CD14-positive monocyte (primary cell): ENCODE measurements at regions not wholly inside any gene's neighbourhood (a gene's known extent, or its start where the extent isn't known, plus 50 kb on each side); places are given as distances from the start of the nearest gene placed in this dataset.

Experiments
- DNase-seq, 3 donors: peaks; one replicate each; pipeline ENCODE4 v3.0.0-alpha.2; 2011 to 2022
- H2AFZ ChIP-seq: 2 replicates; pipeline ENCODE4 v1.6.0; 2012; ENCODE audit warnings: mild to moderate bottlenecking, low read depth, low read length, inconsistent platforms; ENCODE audit not compliant: insufficient read depth, poor library complexity, severe bottlenecking
- H3K27ac ChIP-seq, 2 donors: 1 replicate in 1 of 2; 2 replicates in 1 of 2; pipeline ENCODE4 v1.5.1; 2012 to 2013; ENCODE audit warnings: low read length in 2 of 2, control low read depth in 1 of 2, inconsistent platforms in 1 of 2, low read depth in 1 of 2, mild to moderate bottlenecking in 1 of 2
- H3K27me3 ChIP-seq, 2 donors: one replicate each; pipeline versions ENCODE4 v1.6.0 to v1.6.1; 2011 to 2013; ENCODE audit warnings: low read length in 2 of 2; ENCODE audit not compliant: control insufficient read depth in 2 of 2, insufficient read depth in 2 of 2
- H3K36me3 ChIP-seq, 2 donors: replicated peaks in 1 of 2; 1 replicate in 1 of 2; 2 replicates in 1 of 2; pipeline versions ENCODE4 v1.5.1 to v1.6.1; 2012 to 2013; ENCODE audit warnings: low read length in 2 of 2, control low read depth in 1 of 2, inconsistent platforms in 1 of 2, mild to moderate bottlenecking in 1 of 2; ENCODE audit not compliant: insufficient read depth in 2 of 2, control insufficient read depth in 1 of 2
- H3K4me1 ChIP-seq, 2 donors: 1 replicate in 1 of 2; 2 replicates in 1 of 2; pipeline versions ENCODE4 v1.5.1 to v1.6.1; 2012 to 2013; ENCODE audit warnings: low read length in 2 of 2, control low read depth in 1 of 2, inconsistent platforms in 1 of 2, mild to moderate bottlenecking in 1 of 2, moderate library complexity in 1 of 2; ENCODE audit not compliant: insufficient read depth in 2 of 2, control insufficient read depth in 1 of 2
- H3K4me2 ChIP-seq: replicated peaks from 2 replicates; pipeline ENCODE3; 2012; ENCODE audit warnings: low read length, moderate library complexity, mild to moderate bottlenecking; ENCODE audit not compliant: poor library complexity, severe bottlenecking; ENCODE audit errors: extremely low read depth
- H3K4me3 ChIP-seq, 3 experiments: fragments of 200-600 bp in 1 of 3; sonication (generic) in 1 of 3; replicated peaks in 1 of 3; 1 replicate in 2 of 3; 2 replicates in 1 of 3; pipeline ENCODE4 v1.5.1; 2011 to 2013; ENCODE audit warnings: low read length in 3 of 3, mild to moderate bottlenecking in 3 of 3, control low read depth in 2 of 3, low read depth in 2 of 3, inconsistent platforms in 1 of 3, moderate library complexity in 1 of 3
- H3K79me2 ChIP-seq: 2 replicates; pipeline ENCODE4 v1.6.0; 2012; ENCODE audit warnings: mild to moderate bottlenecking, control low read depth, inconsistent platforms, low read length, moderate library complexity; ENCODE audit not compliant: insufficient read depth
- H3K9ac ChIP-seq: 2 replicates; pipeline ENCODE4 v1.6.0; 2017; ENCODE audit warnings: low read length, mild to moderate bottlenecking; ENCODE audit not compliant: insufficient read depth, poor library complexity, severe bottlenecking
- H3K9me3 ChIP-seq, 2 donors: replicated peaks in 1 of 2; 1 replicate in 1 of 2; 2 replicates in 1 of 2; pipeline versions ENCODE4 v1.5.1 to v1.6.1; 2012 to 2013; ENCODE audit warnings: low read length in 2 of 2, control low read depth in 1 of 2; ENCODE audit not compliant: control insufficient read depth in 1 of 2, insufficient read depth in 1 of 2
- H4K20me1 ChIP-seq: 2 replicates; pipeline ENCODE4 v1.6.0; 2012; ENCODE audit warnings: mild to moderate bottlenecking, low read length, control low read depth, moderate library complexity; ENCODE audit not compliant: insufficient read depth
- H3K27ac Mint-ChIP-seq, 7 donors: one replicate each; pipeline ENCODE4 v1.8.0; 2020; ENCODE audit warnings: mild to moderate bottlenecking in 7 of 7, mixed read lengths in 7 of 7, moderate library complexity in 6 of 7, inconsistent platforms in 2 of 7
- H3K27me3 Mint-ChIP-seq, 3 donors: one replicate each; pipeline ENCODE4 v1.8.0; 2021 to 2022; ENCODE audit warnings: low read depth in 3 of 3, mild to moderate bottlenecking in 3 of 3, mixed read lengths in 3 of 3, moderate library complexity in 3 of 3, inconsistent platforms in 1 of 3
- H3K36me3 Mint-ChIP-seq, 2 donors: one replicate each; pipeline ENCODE4 v1.8.0; 2020; ENCODE audit warnings: mixed read lengths in 2 of 2, inconsistent platforms in 1 of 2, mild to moderate bottlenecking in 1 of 2
- H3K4me1 Mint-ChIP-seq: one replicate; pipeline ENCODE4 v1.8.0; 2020; ENCODE audit warnings: mild to moderate bottlenecking, mixed read lengths
- H3K4me3 Mint-ChIP-seq, 2 donors: one replicate each; pipeline ENCODE4 v1.8.0; 2020; ENCODE audit warnings: mild to moderate bottlenecking in 2 of 2, mixed read lengths in 2 of 2, moderate library complexity in 1 of 2
- H3K9me3 Mint-ChIP-seq, 7 donors: one replicate each; pipeline ENCODE4 v1.8.0; 2020 to 2022; ENCODE audit warnings: mixed read lengths in 7 of 7, mild to moderate bottlenecking in 6 of 7, moderate library complexity in 6 of 7, inconsistent platforms in 2 of 7
- CTCF ChIP-seq: fragments of 200-600 bp; IDR thresholded peaks from one replicate; pipeline ENCODE4 v1.8.0; 2022; ENCODE audit warnings: antibody characterized with exemption, mild to moderate bottlenecking
- WGBS: methylation state at CpG from one replicate; pipeline ENCODE4 v1.1.5; 2013; ENCODE audit warnings: missing lambda C conversion rate; ENCODE audit not compliant: insufficient coverage; 5-methylcytosine and 5-hydroxymethylcytosine counted together
- intact Hi-C, 2 donors: fragments of 100-400 bp; cut with micrococcal nuclease; formaldehyde crosslinking; loops; one replicate each; pipeline versions ENCODE4 v1.15.0 to v1.15.1; 2023

GRCh38 chr22:42322562-42322926 lies 52.1 kb upstream of the TCF20 start:
- Histone ChIP-seq H3K4me2 (no peak overlapping the region), H3K4me3 (no peak overlapping the region), H3K9ac (no peak overlapping the region), H3K79me2 (no peaks in the 10 kb centered on the region), H3K27ac (no peak overlapping the region), H4K20me1 (no peaks in the 10 kb centered on the region), H3K36me3 (no peaks in the 10 kb centered on the region), H3K27me3 (no peaks in the 10 kb centered on the region), H3K9me3 (peaks cover 0 to 3% of the 10 kb centered on the region in 2 donors), H2AFZ (no peak overlapping the region), H3K4me1 (no peaks in the 10 kb centered on the region)
- intact Hi-C loops, result no loop called here
- H3K36me3 Mint-ChIP-seq, result no peaks in the 10 kb centered on the region
- H3K9me3 Mint-ChIP-seq, result peaks cover 0 to 2% (median 0%) of the 10 kb centered on the region in 7 donors
- DNase-seq, result no peak
- H3K4me1 Mint-ChIP-seq, result peaks cover 15% of the 10 kb centered on the region
- H3K27me3 Mint-ChIP-seq, result peaks cover 3 to 20% (median 9%) of the 10 kb centered on the region in 3 donors
- no peak overlapping the region for H3K27ac Mint-ChIP-seq
- H3K4me3 Mint-ChIP-seq, result no peak overlapping the region
- WGBS, result 97% methylated on average over 3 of the region's 4 CpGs
- no peak for TF ChIP-seq CTCF

GRCh38 chr22:42321908-42322561 lies 51.6 kb upstream of the TCF20 start:
- Histone ChIP-seq H3K4me1 (no peaks in the 10 kb centered on the region), H3K9ac (no peak overlapping the region), H4K20me1 (no peaks in the 10 kb centered on the region), H3K36me3 (no peaks in the 10 kb centered on the region), H3K4me2 (no peak overlapping the region), H3K79me2 (no peaks in the 10 kb centered on the region), H3K9me3 (peaks cover 0 to 3% of the 10 kb centered on the region in 2 donors), H3K27me3 (no peaks in the 10 kb centered on the region), H3K4me3 (no peak overlapping the region), H3K27ac (no peak overlapping the region), H2AFZ (no peak overlapping the region)
- no peak overlapping the region for H3K27ac Mint-ChIP-seq
- no peak for TF ChIP-seq CTCF
- H3K27me3 Mint-ChIP-seq, result peaks cover 3 to 20% (median 9%) of the 10 kb centered on the region in 3 donors
- H3K4me1 Mint-ChIP-seq, result peaks cover 15% of the 10 kb centered on the region
- no peaks in the 10 kb centered on the region for H3K36me3 Mint-ChIP-seq
- no peak for DNase-seq
- 96% methylated on average over 9 of the region's 11 CpGs for WGBS
- no peak overlapping the region for H3K4me3 Mint-ChIP-seq
- intact Hi-C loops, result no loop called here
- H3K9me3 Mint-ChIP-seq, result peaks cover 0 to 2% (median 0%) of the 10 kb centered on the region in 7 donors
